Vagina (tissue), 2 donors: ENCODE measurements at regions not wholly inside any gene's neighbourhood (a gene's known extent, or its start where the extent isn't known, plus 50 kb on each side); places are given as distances from the start of the nearest gene placed in this dataset.

Experiments
- DNase-seq, 2 donors: peaks; one replicate each; pipeline ENCODE4 v3.0.0-alpha.2; 2017; ENCODE audit errors: extremely low spot score in 2 of 2
- H3K27ac ChIP-seq: fragments of 200-600 bp; sonication (generic); one replicate; pipeline ENCODE4 v1.5.1; 2019
- H3K27me3 ChIP-seq: fragments of 200-600 bp; sonication (generic); one replicate; pipeline ENCODE4 v1.5.1; 2019
- H3K36me3 ChIP-seq, 2 donors: fragments of 200-600 bp; sonication (generic); one replicate each; pipeline ENCODE4 v1.5.1; 2017 to 2019
- H3K4me1 ChIP-seq: fragments of 200-600 bp; sonication (generic); one replicate; pipeline ENCODE4 v1.5.1; 2019
- H3K4me3 ChIP-seq, 2 donors: fragments of 200-600 bp; sonication (generic); 1 replicate in 1 of 2; 2 replicates in 1 of 2; pipeline ENCODE4 v1.5.1; 2016 to 2019
- H3K9me3 ChIP-seq: fragments of 200-600 bp; sonication (generic); one replicate; pipeline ENCODE4 v1.5.1; 2019
- POLR2A ChIP-seq, 2 donors: fragments of 450-650 bp; IDR thresholded peaks; one replicate each; pipeline ENCODE4 v1.6.1; 2017; ENCODE audit warnings: antibody characterized with exemption in 2 of 2, mild to moderate bottlenecking in 2 of 2, moderate library complexity in 2 of 2
- POLR2AphosphoS5 ChIP-seq, 2 donors: sonication (generic); formaldehyde crosslinking; IDR thresholded peaks; one replicate each; pipeline ENCODE4 v1.9.0; 2017; ENCODE audit warnings: antibody characterized with exemption in 2 of 2, mild to moderate bottlenecking in 2 of 2, low read depth in 1 of 2; ENCODE audit not compliant: insufficient read depth in 1 of 2
- intact Hi-C: fragments of 100-400 bp; cut with DNase I; formaldehyde crosslinking; loops from one replicate; pipeline ENCODE4 v1.15.1; 2023
- TF ChIP-seq, protein P1 (sequence below), 3 experiments: fragments of 450-650 bp in 2 of 3; fragments of 200-600 bp in 1 of 3; sonication (generic) in 1 of 3; IDR thresholded peaks; one replicate each; pipeline ENCODE4 v1.5.1; 2017 to 2019; ENCODE audit warnings: antibody characterized with exemption in 3 of 3, mild to moderate bottlenecking in 2 of 3, moderate library complexity in 2 of 3

DNA sequence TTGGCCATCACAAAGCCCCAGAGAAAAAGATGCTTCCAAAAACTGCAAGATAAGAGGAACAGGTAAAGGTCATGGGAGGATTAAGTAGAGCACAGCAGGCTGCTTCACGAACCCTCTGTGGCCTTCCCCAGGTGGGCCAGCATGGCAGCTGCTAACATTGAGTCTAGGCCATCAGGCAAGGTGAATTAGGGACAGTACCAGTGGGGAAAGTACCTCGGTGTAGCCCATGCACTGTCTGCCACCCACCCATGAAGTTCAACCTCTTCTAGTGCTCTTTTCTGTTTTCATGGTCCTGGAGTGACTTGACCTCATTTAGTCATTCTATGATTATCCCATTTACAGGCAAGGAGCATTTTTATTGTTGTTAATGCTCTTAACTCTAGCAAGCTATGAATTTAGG is 108.6 kb upstream of the DUSP22 start:
- H3K27me3 ChIP-seq = no peaks in the 10 kb centered on the region
- H3K36me3 ChIP-seq = no peaks in the 10 kb centered on the region
- H3K9me3 ChIP-seq = no peaks in the 10 kb centered on the region
- intact Hi-C loops = no loop called here
- H3K27ac ChIP-seq = no peak overlapping the region
- no peaks in the 10 kb centered on the region for H3K4me1 ChIP-seq
- no peak for TF ChIP-seq POLR2A (IDR thresholded peaks at IDR 0.05)
- DNase-seq = peak in 1 of 2 donors; percentile 47
- no peak overlapping the region for H3K4me3 ChIP-seq

DNA sequence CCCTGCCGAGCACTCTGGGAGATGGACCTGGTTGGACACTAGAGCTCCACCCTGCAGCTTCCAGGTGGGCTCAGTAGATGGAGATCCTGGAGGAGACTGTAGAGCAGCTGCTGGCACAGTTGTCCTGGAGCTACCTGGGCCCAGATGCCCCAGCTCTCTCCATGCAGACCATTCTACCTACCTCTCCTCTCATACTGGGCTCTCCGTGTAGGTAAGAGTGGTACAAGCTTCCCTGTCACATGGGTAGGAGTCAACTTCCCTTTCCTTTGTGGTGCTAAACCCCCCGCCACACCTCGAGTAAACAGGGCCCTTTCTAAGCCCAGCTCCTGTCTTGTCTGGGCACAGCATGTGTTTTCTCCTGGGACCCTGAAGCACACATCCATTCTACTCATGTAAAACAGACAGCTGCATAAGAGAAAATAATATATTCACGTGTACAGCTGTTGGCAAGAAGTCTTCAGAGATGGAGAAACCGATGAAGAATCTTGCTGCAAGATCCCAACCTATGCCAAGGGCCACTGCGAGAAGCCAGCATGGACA is 108.1 kb upstream of the DUSP22 start:
- peak in 1 of 2 donors; percentile 77 for DNase-seq
- Histone ChIP-seq H3K4me3 (no peak overlapping the region), H3K27me3 (no peaks in the 10 kb centered on the region), H3K27ac (no peak overlapping the region), H3K4me1 (no peaks in the 10 kb centered on the region), H3K9me3 (no peaks in the 10 kb centered on the region), H3K36me3 (no peaks in the 10 kb centered on the region)
- no peak for TF ChIP-seq POLR2AphosphoS5 (IDR thresholded peaks at IDR 0.05; ENCODE audit: insufficient read depth in 1 of 2, low read depth in 1 of 2)
- TF ChIP-seq POLR2A (IDR thresholded peaks at IDR 0.05) = no peak
- TF ChIP-seq, protein P1, sequence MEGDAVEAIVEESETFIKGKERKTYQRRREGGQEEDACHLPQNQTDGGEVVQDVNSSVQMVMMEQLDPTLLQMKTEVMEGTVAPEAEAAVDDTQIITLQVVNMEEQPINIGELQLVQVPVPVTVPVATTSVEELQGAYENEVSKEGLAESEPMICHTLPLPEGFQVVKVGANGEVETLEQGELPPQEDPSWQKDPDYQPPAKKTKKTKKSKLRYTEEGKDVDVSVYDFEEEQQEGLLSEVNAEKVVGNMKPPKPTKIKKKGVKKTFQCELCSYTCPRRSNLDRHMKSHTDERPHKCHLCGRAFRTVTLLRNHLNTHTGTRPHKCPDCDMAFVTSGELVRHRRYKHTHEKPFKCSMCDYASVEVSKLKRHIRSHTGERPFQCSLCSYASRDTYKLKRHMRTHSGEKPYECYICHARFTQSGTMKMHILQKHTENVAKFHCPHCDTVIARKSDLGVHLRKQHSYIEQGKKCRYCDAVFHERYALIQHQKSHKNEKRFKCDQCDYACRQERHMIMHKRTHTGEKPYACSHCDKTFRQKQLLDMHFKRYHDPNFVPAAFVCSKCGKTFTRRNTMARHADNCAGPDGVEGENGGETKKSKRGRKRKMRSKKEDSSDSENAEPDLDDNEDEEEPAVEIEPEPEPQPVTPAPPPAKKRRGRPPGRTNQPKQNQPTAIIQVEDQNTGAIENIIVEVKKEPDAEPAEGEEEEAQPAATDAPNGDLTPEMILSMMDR (IDR thresholded peaks at IDR 0.05) = no peak
- intact Hi-C loops = no loop called here

DNA sequence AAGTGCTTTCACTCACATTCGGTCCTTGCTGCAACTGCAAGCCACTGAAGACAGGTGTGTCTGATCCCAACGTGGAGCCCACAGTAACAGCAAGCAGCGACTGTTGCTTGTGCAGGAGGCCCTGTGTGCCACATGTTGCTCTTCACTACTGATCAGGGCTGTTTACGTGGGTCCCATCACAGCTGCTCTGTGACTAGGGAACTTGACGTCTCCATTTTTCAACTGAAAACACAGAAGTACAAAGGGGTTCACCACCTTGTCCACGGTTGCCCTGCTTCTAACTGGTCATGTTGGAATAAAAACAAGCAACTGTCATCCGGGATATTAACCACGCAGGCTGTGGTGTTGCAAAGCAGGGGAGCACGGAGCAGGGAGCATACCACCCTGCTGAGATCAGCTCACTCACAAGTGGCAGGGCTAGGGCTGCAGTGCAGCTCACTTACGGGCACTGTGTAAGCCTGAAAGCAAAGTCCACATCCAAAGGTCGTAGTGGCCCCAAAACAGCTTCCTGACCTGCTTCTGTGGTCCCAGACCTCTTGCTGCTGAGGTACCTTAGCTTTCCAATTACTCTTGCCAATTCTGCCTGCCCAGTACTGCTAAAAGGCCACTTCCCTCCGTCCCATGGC is 105.8 kb upstream of the DUSP22 start:
- Histone ChIP-seq H3K36me3 (no peaks in the 10 kb centered on the region), H3K9me3 (no peaks in the 10 kb centered on the region), H3K4me3 (no peak overlapping the region), H3K27me3 (no peaks in the 10 kb centered on the region), H3K4me1 (no peaks in the 10 kb centered on the region), H3K27ac (no peak overlapping the region)
- peak; percentile 40 to 67 for DNase-seq
- intact Hi-C loops = no loop called here
- TF ChIP-seq, protein P1 (IDR thresholded peaks at IDR 0.05) = no peak
- TF ChIP-seq POLR2A (IDR thresholded peaks at IDR 0.05) (no peak), POLR2AphosphoS5 (IDR thresholded peaks at IDR 0.05; ENCODE audit: insufficient read depth in 1 of 2, low read depth in 1 of 2) (no peak)

DNA sequence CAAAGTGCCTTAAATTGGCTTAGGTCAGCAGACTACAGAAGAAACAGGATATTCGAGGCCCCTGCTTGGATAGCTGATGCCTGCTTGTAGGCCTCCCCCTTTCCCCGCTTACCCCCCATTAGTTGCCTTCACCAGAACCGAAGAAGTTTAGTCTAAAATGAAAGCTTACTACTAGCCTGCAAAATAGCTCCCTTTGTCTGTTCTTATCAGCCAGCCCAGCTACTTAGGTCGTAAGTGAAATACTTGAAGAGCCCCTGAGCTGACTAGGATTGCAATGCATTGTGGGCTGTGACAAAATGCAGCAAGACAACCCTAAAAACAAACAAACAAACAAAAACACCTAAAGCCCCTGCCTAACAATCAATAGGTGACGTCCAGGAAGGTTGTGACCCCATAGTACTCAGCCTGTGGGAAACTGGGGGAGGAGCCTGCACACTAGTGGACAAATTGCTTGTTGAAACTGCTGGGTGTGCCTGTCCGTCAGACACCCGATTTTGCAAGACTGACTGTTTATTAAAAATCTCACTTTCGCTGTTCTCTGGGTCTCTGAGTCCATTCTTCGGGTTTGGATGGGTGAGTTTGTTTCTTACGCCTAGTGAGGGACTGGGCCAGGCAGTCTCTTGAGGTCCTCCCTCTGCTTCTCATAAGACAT is 105.0 kb upstream of the DUSP22 start:
- intact Hi-C loops = no loop called here
- Histone ChIP-seq H3K36me3 (no peaks in the 10 kb centered on the region), H3K4me3 (no peak overlapping the region), H3K27me3 (no peaks in the 10 kb centered on the region), H3K4me1 (no peaks in the 10 kb centered on the region), H3K9me3 (no peaks in the 10 kb centered on the region), H3K27ac (no peak overlapping the region)
- TF ChIP-seq, protein P1 (IDR thresholded peaks at IDR 0.05) = no peak
- TF ChIP-seq POLR2AphosphoS5 (IDR thresholded peaks at IDR 0.05; ENCODE audit: insufficient read depth in 1 of 2, low read depth in 1 of 2) (no peak), POLR2A (IDR thresholded peaks at IDR 0.05) (no peak)
- peak in 1 of 2 donors; percentile 72 for DNase-seq

DNA sequence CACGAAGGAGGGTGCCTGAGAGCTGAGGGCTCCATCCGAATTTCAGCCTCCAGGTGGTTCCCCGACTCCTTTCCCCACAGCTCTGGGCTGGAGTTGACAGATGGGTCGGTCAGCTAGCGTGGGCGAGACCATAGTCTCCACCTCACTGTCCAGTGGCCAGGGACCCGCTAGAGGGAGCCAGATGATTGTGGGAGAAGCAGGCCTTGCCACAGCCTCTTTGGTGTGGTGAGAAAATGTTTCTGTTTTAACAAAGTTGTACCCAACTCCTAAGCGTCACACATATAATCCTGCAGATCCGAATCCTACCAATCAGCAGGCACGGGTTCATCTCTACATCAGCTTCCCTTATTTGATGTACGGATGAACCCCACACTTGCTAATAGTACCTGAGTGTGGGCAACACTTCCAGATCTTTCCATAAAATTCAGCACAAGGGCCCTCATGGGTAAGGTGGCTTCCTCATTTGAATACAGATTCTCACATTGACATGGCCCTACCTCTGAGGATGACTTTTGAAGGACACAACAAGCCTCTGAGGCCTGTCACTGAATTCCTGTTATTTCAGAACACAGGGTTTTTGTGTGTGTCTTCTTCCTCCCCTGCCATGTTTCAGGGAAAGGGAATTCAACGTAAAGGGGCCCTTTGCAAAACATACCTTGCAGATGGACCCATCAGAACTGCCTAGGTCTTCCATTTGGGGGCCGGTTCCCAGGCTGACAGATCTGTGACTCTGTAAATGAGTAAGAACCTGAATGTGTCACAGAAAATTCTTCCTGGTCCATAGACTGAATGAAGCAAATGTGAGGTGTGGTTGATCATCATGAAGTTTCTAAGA is 103.2 kb upstream of the DUSP22 start:
- no peak for TF ChIP-seq POLR2A (IDR thresholded peaks at IDR 0.05)
- TF ChIP-seq, protein P1 (IDR thresholded peaks at IDR 0.05) = peak; percentile 76 to 88 (median 80)
- TF ChIP-seq POLR2AphosphoS5 (IDR thresholded peaks at IDR 0.05; ENCODE audit: insufficient read depth in 1 of 2, low read depth in 1 of 2) = no peak
- intact Hi-C loops = no loop called here
- DNase-seq = no peak
- H3K4me1 ChIP-seq = no peaks in the 10 kb centered on the region
- H3K27ac ChIP-seq = no peak overlapping the region
- H3K9me3 ChIP-seq = no peaks in the 10 kb centered on the region
- no peaks in the 10 kb centered on the region for H3K27me3 ChIP-seq
- no peaks in the 10 kb centered on the region for H3K36me3 ChIP-seq
- H3K4me3 ChIP-seq = no peak overlapping the region
